ENCODE measurements at regions not wholly inside any gene's neighbourhood (a gene's known extent, or its start where the extent isn't known, plus 50 kb on each side); places are given as distances from the start of the nearest gene placed in this dataset.

GRCh38 chr7:94069162-94069739 lies 65.1 kb upstream of the BET1 start:
- TF ChIP-seq EP300 (IDR thresholded peaks at IDR 0.05) (no peak), CTCF (IDR thresholded peaks at IDR 0.05) (no peak), POLR2A (IDR thresholded peaks at IDR 0.05) (no peak)

Measured in tibial nerve (tissue), 4 donors.